ENCODE measurements at regions not wholly inside any gene's neighbourhood (a gene's known extent, or its start where the extent isn't known, plus 50 kb on each side); places are given as distances from the start of the nearest gene placed in this dataset.

DNA sequence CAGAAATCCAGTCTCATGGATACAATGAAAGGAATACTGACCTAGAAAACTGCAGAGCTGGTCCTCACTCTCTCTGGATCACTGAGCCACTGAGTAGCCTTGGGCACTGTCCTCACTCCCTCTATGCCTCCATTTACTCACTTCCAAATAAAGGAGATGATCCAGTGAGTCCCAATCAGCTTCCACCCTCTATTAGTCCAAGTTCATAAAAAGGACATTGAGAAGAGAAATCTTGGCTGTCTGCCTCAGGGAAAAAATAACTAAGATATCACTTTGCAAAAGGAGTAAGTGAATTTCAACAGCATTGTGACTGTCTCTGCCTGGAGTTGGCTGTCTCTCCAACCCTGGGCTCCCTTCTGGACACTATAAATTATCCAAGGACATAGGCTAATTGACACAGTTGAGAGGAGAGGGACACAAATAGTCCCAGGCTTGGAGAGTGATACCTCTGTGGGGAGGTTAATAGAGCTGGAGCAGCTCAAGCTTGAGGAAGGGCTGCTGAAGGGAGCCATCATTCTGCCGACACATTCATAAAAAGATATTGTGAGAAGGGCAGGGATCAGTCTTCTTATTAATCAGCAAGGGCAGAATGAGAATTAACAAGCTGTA, 572.3 kb downstream of the RAB28 start:
- TF ChIP-seq EZH2phosphoT487 (IDR thresholded peaks at IDR 0.05; ENCODE audit: unreplicated experiment) (no peak), CREB1 (CRISPR knock-in tag; IDR thresholded peaks at IDR 0.05; ENCODE audit: low read depth) (no peak), POLR2AphosphoS5 (IDR thresholded peaks at IDR 0.05; ENCODE audit: low read depth) (no peak), EZH2 (IDR thresholded peaks at IDR 0.05; ENCODE audit: low read depth, unreplicated experiment) (no peak)
- TF ChIP-seq, protein P1, sequence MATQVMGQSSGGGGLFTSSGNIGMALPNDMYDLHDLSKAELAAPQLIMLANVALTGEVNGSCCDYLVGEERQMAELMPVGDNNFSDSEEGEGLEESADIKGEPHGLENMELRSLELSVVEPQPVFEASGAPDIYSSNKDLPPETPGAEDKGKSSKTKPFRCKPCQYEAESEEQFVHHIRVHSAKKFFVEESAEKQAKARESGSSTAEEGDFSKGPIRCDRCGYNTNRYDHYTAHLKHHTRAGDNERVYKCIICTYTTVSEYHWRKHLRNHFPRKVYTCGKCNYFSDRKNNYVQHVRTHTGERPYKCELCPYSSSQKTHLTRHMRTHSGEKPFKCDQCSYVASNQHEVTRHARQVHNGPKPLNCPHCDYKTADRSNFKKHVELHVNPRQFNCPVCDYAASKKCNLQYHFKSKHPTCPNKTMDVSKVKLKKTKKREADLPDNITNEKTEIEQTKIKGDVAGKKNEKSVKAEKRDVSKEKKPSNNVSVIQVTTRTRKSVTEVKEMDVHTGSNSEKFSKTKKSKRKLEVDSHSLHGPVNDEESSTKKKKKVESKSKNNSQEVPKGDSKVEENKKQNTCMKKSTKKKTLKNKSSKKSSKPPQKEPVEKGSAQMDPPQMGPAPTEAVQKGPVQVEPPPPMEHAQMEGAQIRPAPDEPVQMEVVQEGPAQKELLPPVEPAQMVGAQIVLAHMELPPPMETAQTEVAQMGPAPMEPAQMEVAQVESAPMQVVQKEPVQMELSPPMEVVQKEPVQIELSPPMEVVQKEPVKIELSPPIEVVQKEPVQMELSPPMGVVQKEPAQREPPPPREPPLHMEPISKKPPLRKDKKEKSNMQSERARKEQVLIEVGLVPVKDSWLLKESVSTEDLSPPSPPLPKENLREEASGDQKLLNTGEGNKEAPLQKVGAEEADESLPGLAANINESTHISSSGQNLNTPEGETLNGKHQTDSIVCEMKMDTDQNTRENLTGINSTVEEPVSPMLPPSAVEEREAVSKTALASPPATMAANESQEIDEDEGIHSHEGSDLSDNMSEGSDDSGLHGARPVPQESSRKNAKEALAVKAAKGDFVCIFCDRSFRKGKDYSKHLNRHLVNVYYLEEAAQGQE (IDR thresholded peaks at IDR 0.05; ENCODE audit: unreplicated experiment): no peak
- TF ChIP-seq, protein P2, sequence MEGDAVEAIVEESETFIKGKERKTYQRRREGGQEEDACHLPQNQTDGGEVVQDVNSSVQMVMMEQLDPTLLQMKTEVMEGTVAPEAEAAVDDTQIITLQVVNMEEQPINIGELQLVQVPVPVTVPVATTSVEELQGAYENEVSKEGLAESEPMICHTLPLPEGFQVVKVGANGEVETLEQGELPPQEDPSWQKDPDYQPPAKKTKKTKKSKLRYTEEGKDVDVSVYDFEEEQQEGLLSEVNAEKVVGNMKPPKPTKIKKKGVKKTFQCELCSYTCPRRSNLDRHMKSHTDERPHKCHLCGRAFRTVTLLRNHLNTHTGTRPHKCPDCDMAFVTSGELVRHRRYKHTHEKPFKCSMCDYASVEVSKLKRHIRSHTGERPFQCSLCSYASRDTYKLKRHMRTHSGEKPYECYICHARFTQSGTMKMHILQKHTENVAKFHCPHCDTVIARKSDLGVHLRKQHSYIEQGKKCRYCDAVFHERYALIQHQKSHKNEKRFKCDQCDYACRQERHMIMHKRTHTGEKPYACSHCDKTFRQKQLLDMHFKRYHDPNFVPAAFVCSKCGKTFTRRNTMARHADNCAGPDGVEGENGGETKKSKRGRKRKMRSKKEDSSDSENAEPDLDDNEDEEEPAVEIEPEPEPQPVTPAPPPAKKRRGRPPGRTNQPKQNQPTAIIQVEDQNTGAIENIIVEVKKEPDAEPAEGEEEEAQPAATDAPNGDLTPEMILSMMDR (conservative IDR thresholded peaks at IDR 0.05; ENCODE audit: low read depth in 2 of 2): no peak
